HG03457 (cell line): ENCODE measurements at regions not wholly inside any gene's neighbourhood (a gene's known extent, or its start where the extent isn't known, plus 50 kb on each side); places are given as distances from the start of the nearest gene placed in this dataset.

Experiments
- ATAC-seq: cut with Tn5 transposase; IDR thresholded peaks from one replicate; pipeline ENCODE4 v1.9.1; 2021; ENCODE audit warnings: moderate number of reproducible peaks; ENCODE audit not compliant: unreplicated experiment

GRCh38 chr5:117486879-117487391, 912.3 kb upstream of the SEMA6A start:
- ATAC-seq = no peak

GRCh38 chr5:117486261-117486660, 911.6 kb upstream of the SEMA6A start:
- no peak for ATAC-seq

GRCh38 chr5:117475919-117476318, 901.3 kb upstream of the SEMA6A start:
- no peak for ATAC-seq

- ATAC-seq = no peak
Measured at GRCh38 chr5:117473165-117473564, 898.5 kb upstream of the SEMA6A start.

GRCh38 chr5:117463881-117464570, 889.4 kb upstream of the SEMA6A start:
- no peak for ATAC-seq

- ATAC-seq = no peak
Measured at GRCh38 chr5:117461966-117462365, 887.3 kb upstream of the SEMA6A start.

- ATAC-seq = peak; percentile 67
Measured at GRCh38 chr5:117461403-117461802, 886.8 kb upstream of the SEMA6A start.

- no peak for ATAC-seq
Measured at GRCh38 chr5:117457656-117458055, 883.0 kb upstream of the SEMA6A start.

- no peak for ATAC-seq
Measured at GRCh38 chr5:117456866-117457470, 882.3 kb upstream of the SEMA6A start.

GRCh38 chr5:117455236-117456233, 880.9 kb upstream of the SEMA6A start:
- ATAC-seq = no peak

GRCh38 chr5:117454716-117455212, 880.1 kb upstream of the SEMA6A start:
- peak; percentile 91 for ATAC-seq

- ATAC-seq = no peak
Measured at GRCh38 chr5:117436846-117437245, 862.2 kb upstream of the SEMA6A start.

GRCh38 chr5:117435203-117435602, 860.6 kb upstream of the SEMA6A start:
- ATAC-seq = no peak

GRCh38 chr5:117434254-117434653, 859.6 kb upstream of the SEMA6A start:
- no peak for ATAC-seq

- ATAC-seq = no peak
Measured at GRCh38 chr5:117433818-117434217, 859.2 kb upstream of the SEMA6A start.

- ATAC-seq = no peak
Measured at GRCh38 chr5:117431091-117431490, 856.5 kb upstream of the SEMA6A start.

GRCh38 chr5:117425163-117425562, 850.5 kb upstream of the SEMA6A start:
- ATAC-seq = no peak

- no peak for ATAC-seq
Measured at GRCh38 chr5:117424559-117424958, 849.9 kb upstream of the SEMA6A start.

- no peak for ATAC-seq
Measured at GRCh38 chr5:117417501-117417900, 842.9 kb upstream of the SEMA6A start.

GRCh38 chr5:117414926-117415325, 840.3 kb upstream of the SEMA6A start:
- no peak for ATAC-seq

GRCh38 chr5:117411701-117412100, 837.1 kb upstream of the SEMA6A start:
- ATAC-seq = no peak
